ENCODE measurements at regions not wholly inside any gene's neighbourhood (a gene's known extent, or its start where the extent isn't known, plus 50 kb on each side); places are given as distances from the start of the nearest gene placed in this dataset.

GRCh38 chr9:109907810-109908458, 127.9 kb downstream of the PALM2AKAP2 start (continued):
- TF ChIP-seq NKX3-1 (CRISPR knock-in tag; IDR thresholded peaks at IDR 0.05) (no peak), NFIC (IDR thresholded peaks at IDR 0.05; ENCODE audit: low read length) (no peak), UBTF (CRISPR knock-in tag; IDR thresholded peaks at IDR 0.05) (no peak), TBL1XR1 (IDR thresholded peaks at IDR 0.05; ENCODE audit: borderline replicate concordance, low read length, partially characterized antibody) (no peak), ONECUT2 (CRISPR knock-in tag; IDR thresholded peaks at IDR 0.05) (0 out of 2 replicates have a peak, but pooled peaks have one; percentile 45), NFIB (CRISPR knock-in tag; IDR thresholded peaks at IDR 0.05; ENCODE audit: borderline replicate concordance) (no peak), PTBP1 (IDR thresholded peaks at IDR 0.05; ENCODE audit: low read depth, low read length, poor library complexity, severe bottlenecking) (no peak), CENPT (CRISPR knock-in tag; IDR thresholded peaks at IDR 0.05; ENCODE audit: low read depth) (no peak), ADNP (CRISPR knock-in tag; IDR thresholded peaks at IDR 0.05) (no peak), NR2C2 (CRISPR knock-in tag; IDR thresholded peaks at IDR 0.05; ENCODE audit: borderline replicate concordance) (0 out of 2 replicates have a peak, but pooled peaks have one; percentile 23), RARG (CRISPR knock-in tag; IDR thresholded peaks at IDR 0.05; ENCODE audit: low read depth) (no peak), ZNF574 (CRISPR knock-in tag; IDR thresholded peaks at IDR 0.05) (no peak), PHF21A (CRISPR knock-in tag; IDR thresholded peaks at IDR 0.05) (peak; percentile 51; the same call in 1 of the 2 replicates), FOXP4 (CRISPR knock-in tag; IDR thresholded peaks at IDR 0.05) (no peak), TBX3 (IDR thresholded peaks at IDR 0.05; ENCODE audit: borderline replicate concordance) (peak; percentile 32; the same call in 1 of the 2 replicates), ZNF776 (CRISPR knock-in tag; IDR thresholded peaks at IDR 0.05) (no peak), TRIM24 (CRISPR knock-in tag; IDR thresholded peaks at IDR 0.05) (no peak), MXI1 (IDR thresholded peaks at IDR 0.05; ENCODE audit: borderline replicate concordance, low read depth, low read length) (no peak), HNF4G (IDR thresholded peaks at IDR 0.05; ENCODE audit: borderline replicate concordance, low read depth, low read length) (peak; percentile 44), HNF4G (CRISPR knock-in tag; IDR thresholded peaks at IDR 0.05; ENCODE audit: borderline replicate concordance, low read depth) (no peak)
